ENCODE measurements at regions not wholly inside any gene's neighbourhood (a gene's known extent, or its start where the extent isn't known, plus 50 kb on each side); places are given as distances from the start of the nearest gene placed in this dataset.

GRCh38 chr5:81879936-81880335 lies 91.9 kb upstream of the ATG10 start:
- Histone ChIP-seq H3K36me3 (replicated peaks) (no peaks in the 10 kb centered on the region), H3K27ac (no peak overlapping the region), H3K27me3 (replicated peaks) (no peaks in the 10 kb centered on the region), H3K4me3 (ENCODE audit: low read depth, low read length) (no peak overlapping the region)
- in situ Hi-C loops (cut with HindIII; ENCODE audit: low pct_ligation_motif_present, low sequenced_read_pairs): no loop called here
- TF ChIP-seq CTCF (IDR thresholded peaks at IDR 0.05; ENCODE audit: low read depth, low read length, missing control alignments): no peak
- DNase-seq: no peak

GRCh38 chr5:81878333-81878732 lies 93.5 kb upstream of the ATG10 start:
- in situ Hi-C loops (cut with HindIII; ENCODE audit: low pct_ligation_motif_present, low sequenced_read_pairs): no loop called here
- DNase-seq: no peak

GRCh38 chr5:81866994-81867393 lies 104.8 kb upstream of the ATG10 start:
- Histone ChIP-seq H3K36me3 (replicated peaks) (no peaks in the 10 kb centered on the region), H3K4me3 (ENCODE audit: low read depth, low read length) (no peak overlapping the region), H3K27me3 (replicated peaks) (no peaks in the 10 kb centered on the region), H3K27ac (no peak overlapping the region)
- no peak for DNase-seq
- TF ChIP-seq CTCF (IDR thresholded peaks at IDR 0.05; ENCODE audit: low read depth, low read length, missing control alignments): no peak
- in situ Hi-C loops (cut with HindIII; ENCODE audit: low pct_ligation_motif_present, low sequenced_read_pairs): no loop called here

More at GRCh38 chr5:81878333-81878732, 93.5 kb upstream of the ATG10 start:
- H3K27me3 ChIP-seq (replicated peaks): no peaks in the 10 kb centered on the region
- TF ChIP-seq CTCF (IDR thresholded peaks at IDR 0.05; ENCODE audit: low read depth, low read length, missing control alignments): no peak
- no peaks in the 10 kb centered on the region for H3K36me3 ChIP-seq (replicated peaks)
- no peak overlapping the region for H3K4me3 ChIP-seq (ENCODE audit: low read depth, low read length)
- H3K27ac ChIP-seq: no peak overlapping the region

GRCh38 chr5:81860778-81861177 lies 109.9 kb upstream of the SSBP2 start:
- TF ChIP-seq CTCF (IDR thresholded peaks at IDR 0.05; ENCODE audit: low read depth, low read length, missing control alignments): no peak
- Histone ChIP-seq H3K36me3 (replicated peaks) (no peaks in the 10 kb centered on the region), H3K4me3 (ENCODE audit: low read depth, low read length) (no peak overlapping the region), H3K27ac (no peak overlapping the region), H3K27me3 (replicated peaks) (no peaks in the 10 kb centered on the region)
- no peak for DNase-seq
- in situ Hi-C loops (cut with HindIII; ENCODE audit: low pct_ligation_motif_present, low sequenced_read_pairs): no loop called here

- no peak for DNase-seq
- Histone ChIP-seq H3K4me3 (ENCODE audit: low read depth, low read length) (no peak overlapping the region), H3K36me3 (replicated peaks) (no peaks in the 10 kb centered on the region), H3K27ac (no peak overlapping the region), H3K27me3 (replicated peaks) (no peaks in the 10 kb centered on the region)
- TF ChIP-seq CTCF (IDR thresholded peaks at IDR 0.05; ENCODE audit: low read depth, low read length, missing control alignments): no peak
- in situ Hi-C loops (cut with HindIII; ENCODE audit: low pct_ligation_motif_present, low sequenced_read_pairs): no loop called here
Measured at GRCh38 chr5:81859624-81860023, 108.7 kb upstream of the SSBP2 start.

Measured in brain microvascular endothelial cell (primary cell).